Stimulated activated CD4-positive, alpha-beta T cell treated with anti-CD3 and anti-CD28 coated beads, Interleukin-2, amount 100 ng/mL, for 24 hours (primary cell): ENCODE measurements at regions not wholly inside any gene's neighbourhood (a gene's known extent, or its start where the extent isn't known, plus 50 kb on each side); places are given as distances from the start of the nearest gene placed in this dataset.

ENCODE experiments used
- DNase-seq, 2 donors: peaks; one replicate each; pipeline ENCODE4 v3.0.0-alpha.2; 2020

GRCh38 chr13:106118050-106118449 is 417.4 kb downstream of the EFNB2 start:
- DNase-seq, result no peak

GRCh38 chr13:106117640-106118039 is 417.8 kb downstream of the EFNB2 start:
- no peak for DNase-seq

GRCh38 chr13:106117035-106117434 is 418.4 kb downstream of the EFNB2 start:
- DNase-seq, result no peak

- DNase-seq, result no peak
Measured at GRCh38 chr13:106115081-106115480, 420.4 kb downstream of the EFNB2 start.

- DNase-seq, result no peak
Measured at GRCh38 chr13:106113796-106114195, 421.7 kb downstream of the EFNB2 start.

- DNase-seq, result no peak
Measured at GRCh38 chr13:106112191-106112590, 423.3 kb downstream of the EFNB2 start.

- no peak for DNase-seq
Measured at GRCh38 chr13:106110241-106110855, 425.1 kb downstream of the EFNB2 start.

- no peak for DNase-seq
Measured at GRCh38 chr13:106109391-106109791, 426.1 kb downstream of the EFNB2 start.

GRCh38 chr13:106108346-106108745 is 427.1 kb downstream of the EFNB2 start:
- DNase-seq, result no peak

- no peak for DNase-seq
Measured at GRCh38 chr13:106107061-106107460, 428.4 kb downstream of the EFNB2 start.

GRCh38 chr13:106105153-106105552 is 430.3 kb downstream of the EFNB2 start:
- no peak for DNase-seq

- no peak for DNase-seq
Measured at GRCh38 chr13:106104281-106104901, 431.1 kb downstream of the EFNB2 start.

- DNase-seq, result no peak
Measured at GRCh38 chr13:106103779-106104178, 431.7 kb downstream of the EFNB2 start.

- no peak for DNase-seq
Measured at GRCh38 chr13:106102786-106103185, 432.7 kb downstream of the EFNB2 start.

GRCh38 chr13:106101201-106101600 is 434.3 kb downstream of the EFNB2 start:
- DNase-seq, result no peak

- DNase-seq, result no peak
Measured at GRCh38 chr13:106100171-106100919, 435.1 kb downstream of the EFNB2 start.

- no peak for DNase-seq
Measured at GRCh38 chr13:106099765-106100164, 435.7 kb downstream of the EFNB2 start.

GRCh38 chr13:106098778-106099177 is 436.7 kb downstream of the EFNB2 start:
- DNase-seq, result no peak

GRCh38 chr13:106096661-106097092 is 438.8 kb downstream of the EFNB2 start:
- no peak for DNase-seq

- DNase-seq, result no peak
Measured at GRCh38 chr13:106095919-106096318, 439.5 kb downstream of the EFNB2 start.

- no peak for DNase-seq
Measured at GRCh38 chr13:106095406-106095805, 440.1 kb downstream of the EFNB2 start.

GRCh38 chr13:106090001-106090400 is 445.5 kb downstream of the EFNB2 start:
- DNase-seq, result no peak

- DNase-seq, result no peak
Measured at GRCh38 chr13:106089261-106089980, 446.0 kb downstream of the EFNB2 start.
